ENCODE measurements at regions not wholly inside any gene's neighbourhood (a gene's known extent, or its start where the extent isn't known, plus 50 kb on each side); places are given as distances from the start of the nearest gene placed in this dataset.
"Not testable (repeated sequence)": the region's sequence is repeated elsewhere in the genome, so short reads cannot be mapped to it uniquely, and the experiment has no call there.

DNA sequence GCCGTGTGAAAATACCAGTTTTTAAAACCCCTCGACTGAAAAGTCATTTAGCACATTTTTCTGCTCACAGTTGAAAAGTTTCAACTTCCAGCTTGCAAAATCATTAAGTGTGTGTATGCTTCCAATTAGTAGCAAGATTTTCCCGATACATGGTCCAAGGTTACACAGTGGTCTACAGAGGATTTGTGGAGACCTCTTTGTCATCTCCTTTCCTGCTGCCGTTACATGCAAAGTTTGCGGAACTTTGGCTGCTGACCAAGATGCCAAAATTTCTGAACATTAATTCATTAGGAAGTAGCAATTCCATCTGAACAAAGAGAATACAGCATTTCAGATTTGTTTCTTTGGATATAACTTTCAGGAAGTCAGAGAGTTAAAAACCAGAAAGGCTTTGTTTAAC is 474.6 kb downstream of the PLCL1 start:
- DNase-seq: no peak

DNA sequence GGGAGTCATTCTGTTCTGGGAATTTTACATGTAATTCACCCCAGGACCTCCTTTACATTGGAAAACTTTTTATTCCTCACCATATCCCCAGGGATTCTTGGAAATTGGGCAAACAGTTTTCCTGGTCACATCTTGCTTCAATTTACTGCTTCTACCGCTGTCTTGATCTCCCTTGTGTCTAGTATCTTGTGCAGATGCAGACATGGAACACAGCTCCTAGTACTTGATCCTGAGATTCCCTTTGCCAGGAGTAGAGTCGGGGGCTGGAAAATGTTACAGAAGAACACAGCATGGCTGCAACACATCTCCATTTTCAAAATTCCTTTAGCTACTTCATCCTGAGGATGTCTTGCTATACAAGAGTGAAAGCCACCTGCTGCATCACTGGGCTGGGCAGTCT is 472.8 kb downstream of the PLCL1 start:
- DNase-seq: no peak

DNA sequence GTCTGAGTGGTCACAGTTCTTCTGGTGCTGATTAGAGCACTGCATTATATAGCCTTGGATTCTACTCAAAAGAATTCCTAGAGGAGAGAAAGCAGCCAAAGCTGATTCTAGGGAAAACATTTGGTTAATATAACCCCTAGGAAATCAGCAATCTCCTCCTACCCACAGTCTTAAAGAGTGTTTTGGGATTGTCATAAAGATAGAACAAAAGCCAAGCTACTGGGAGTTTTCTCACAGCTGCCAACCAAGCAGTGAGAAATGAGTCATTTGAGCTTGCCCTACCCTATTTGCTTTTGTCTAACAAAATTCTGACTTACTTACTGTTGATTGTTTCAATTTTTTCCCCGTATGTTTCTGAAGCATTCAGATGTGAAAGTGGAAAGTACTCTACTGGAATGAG is 469.3 kb downstream of the PLCL1 start:
- no peak for DNase-seq

DNA sequence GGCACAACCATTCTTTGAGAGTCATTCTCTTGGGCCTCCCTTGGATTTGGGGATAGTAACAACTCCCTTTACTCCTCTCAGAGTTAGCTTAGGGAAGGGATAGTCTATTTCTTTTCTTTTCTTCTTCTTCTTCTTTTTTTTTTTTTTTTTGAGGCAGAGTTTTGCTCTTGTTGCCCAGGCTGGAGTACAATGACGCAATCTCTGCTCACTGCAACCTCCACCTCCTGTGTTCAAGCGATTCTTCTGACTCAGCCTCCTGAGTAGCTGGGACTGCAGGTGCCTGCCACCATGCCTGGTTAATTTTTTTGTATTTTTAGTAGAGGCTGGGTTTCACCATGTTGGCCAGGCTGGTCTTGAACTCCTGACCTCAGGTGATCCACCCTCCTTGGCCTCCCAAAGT is 465.8 kb downstream of the PLCL1 start:
- not testable (repeated sequence) for DNase-seq

DNA sequence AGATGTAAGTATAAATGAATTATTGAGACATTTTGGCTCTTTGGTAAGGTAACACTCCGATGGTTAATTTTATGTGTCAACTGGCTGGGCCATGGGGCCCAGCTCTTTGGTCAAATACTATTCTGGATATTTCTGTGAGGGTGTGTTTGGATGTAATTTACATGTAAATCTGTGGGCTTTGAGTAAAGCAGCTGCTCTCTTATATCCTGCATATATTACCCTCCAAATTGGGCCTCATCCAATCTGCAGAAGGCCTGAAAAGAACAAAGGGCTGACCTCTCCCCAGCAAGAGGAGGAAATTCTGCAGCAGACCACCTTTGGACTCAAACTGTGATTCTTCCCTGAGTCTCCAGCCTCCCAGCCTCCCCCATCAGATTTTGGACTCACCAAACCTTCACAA is 464.1 kb downstream of the PLCL1 start:
- no peak for DNase-seq

DNA sequence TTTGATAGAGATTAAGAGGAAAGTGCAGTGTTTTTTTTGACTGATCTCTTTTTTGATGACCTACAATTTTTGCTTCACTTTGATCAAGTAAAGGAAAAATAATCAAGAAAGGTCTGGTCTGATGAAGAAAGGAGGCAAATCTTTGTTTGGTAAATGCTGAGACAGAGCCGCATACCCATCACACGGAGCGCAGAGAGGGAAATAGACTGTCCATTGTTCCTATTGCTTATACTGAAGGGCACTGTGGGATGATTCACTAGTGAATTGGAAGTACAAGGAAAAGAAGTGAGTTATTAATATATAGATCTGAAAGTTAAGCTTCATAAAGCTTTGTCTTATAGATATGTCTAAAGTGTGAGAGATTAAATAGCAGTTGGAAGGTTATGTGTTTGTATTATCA is 455.1 kb downstream of the PLCL1 start:
- DNase-seq: no peak

DNA sequence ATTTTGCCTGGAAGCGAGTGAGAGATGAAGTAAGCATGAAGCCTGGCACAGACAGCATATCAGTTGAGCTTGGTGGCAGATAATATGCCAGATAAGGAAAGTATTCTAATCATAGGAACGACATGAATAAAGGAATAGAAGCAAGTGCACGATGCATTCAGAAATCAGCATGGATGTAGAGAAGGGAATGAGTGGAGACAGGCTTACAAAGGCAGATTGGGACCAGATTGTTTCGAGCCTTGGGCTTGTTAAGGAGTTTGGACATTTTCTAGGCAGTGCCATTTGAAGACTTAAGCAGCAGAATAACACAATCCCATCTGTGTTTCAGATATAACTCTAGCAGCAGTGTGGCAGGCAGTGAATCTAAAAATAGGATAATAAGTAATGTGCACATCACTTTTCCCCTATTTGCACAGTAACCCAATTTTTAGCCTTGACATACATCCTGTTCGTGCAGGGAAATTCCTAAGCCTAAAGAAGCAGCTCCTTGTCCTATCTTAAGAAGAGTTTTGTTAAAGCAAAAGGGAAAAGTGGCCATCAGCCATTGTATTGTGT is 450.2 kb downstream of the PLCL1 start:
- DNase-seq: no peak

DNA sequence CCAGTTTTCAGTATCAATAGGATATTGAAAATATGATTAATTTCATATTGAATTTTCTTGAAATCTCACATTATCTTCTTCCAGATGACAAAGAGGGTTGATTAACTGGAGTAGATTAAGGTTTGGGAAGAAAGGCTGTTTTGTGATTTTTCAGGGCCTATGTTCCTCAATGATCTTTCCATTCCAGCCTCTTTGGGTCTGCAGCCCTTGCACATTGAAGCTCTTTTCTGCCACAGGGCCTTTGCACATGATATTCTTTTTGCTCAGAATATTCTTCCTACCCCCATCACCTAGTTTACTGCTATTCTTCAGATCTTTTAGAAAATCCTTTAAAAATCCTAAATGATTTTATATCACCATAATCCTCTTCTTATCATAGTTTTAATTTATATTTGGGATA is 449.6 kb downstream of the PLCL1 start:
- DNase-seq: no peak

DNA sequence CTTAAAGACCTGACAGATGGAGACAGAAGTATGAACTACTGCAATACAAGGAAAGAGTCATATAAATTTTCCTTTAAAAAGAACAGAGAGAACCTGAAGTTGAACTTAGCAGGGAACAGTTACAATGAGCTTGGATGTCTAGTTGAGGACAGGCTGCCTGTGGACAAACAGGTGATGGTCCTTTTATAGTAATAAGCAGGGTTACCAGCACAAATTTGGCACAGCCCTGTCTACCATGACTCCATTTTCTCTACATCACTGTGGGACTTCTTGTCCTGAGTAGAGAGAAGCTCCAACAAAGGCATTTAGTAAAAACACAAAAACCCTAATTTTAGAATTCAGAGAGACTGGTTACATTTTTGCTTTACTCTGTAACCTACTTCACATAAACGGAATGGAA is 448.1 kb downstream of the PLCL1 start:
- DNase-seq: no peak

DNA sequence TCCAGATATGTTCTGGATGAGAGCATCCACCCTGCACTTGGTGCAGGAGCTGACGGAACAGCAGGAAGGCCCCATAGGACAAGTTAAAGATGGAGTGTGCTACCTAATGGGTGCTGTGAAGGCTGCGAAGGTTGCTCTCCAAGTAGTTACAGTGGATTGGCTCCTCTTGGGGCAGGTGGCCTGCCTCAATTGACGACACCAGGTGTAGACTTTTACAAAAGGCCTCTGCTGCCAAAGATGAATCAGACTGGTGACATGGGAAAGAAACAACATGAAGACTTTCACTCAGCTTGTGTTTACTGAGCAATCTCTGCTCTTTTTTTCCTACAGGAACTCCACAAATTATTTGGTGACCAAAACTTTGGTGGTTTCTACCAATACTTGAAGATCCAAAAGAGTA is 437.7 kb downstream of the PLCL1 start:
- no peak for DNase-seq

DNA sequence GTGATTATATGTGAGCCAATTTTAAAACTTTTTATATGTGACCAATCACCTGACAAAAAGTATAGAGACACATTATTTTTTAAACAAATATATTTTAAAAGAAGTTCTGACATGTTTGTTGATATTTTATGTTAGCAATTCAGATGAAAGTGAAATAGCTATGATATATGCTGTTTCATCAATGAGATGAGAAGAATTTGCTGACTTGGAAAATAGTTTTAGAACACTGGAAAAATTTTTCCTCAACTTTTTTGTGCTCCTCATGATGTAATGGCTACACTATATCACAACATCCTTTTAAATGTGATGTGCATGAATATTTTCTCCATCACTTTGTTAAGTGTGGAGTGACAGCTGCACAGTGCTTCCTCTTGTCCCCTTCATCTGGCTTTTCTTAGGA is 434.0 kb downstream of the PLCL1 start:
- DNase-seq: no peak

DNA sequence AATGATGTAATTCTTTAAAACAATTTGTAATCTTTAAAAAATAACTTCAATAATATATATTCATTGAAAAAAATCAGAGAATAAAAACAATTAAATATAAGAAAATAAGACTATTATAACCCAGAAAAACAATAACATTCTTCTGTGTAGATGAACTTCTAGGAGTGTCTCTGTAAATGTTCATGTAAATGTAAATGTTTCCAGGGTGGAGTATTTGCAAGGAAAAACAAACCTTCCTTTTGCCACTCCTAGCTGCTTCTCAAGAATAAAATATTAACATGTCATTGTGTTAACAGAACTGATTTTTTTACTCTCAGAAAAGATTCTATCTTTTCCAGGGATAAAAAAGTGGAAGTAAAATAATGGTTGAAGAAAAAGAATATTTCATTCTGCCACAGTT is 431.9 kb downstream of the PLCL1 start:
- DNase-seq: no peak

DNA sequence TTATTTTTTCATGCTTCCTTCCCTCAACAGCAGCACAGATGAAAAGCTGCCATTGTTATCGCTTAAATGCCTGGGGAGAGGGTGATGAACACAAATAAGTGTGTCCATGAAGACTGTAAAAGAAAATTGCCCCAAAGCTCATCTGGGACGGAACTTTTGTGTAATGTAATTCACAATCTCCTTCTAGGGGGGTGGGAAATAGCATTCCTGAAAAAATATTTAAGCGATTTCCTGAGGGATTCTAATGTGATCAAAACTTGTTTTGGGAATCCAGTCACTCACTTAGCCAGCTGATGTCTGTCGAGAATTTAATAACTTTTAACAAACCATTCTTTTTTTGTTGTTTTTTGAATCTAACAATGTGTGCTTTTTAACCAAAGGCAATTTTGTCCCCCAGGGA is 427.9 kb downstream of the PLCL1 start:
- DNase-seq: no peak

DNA sequence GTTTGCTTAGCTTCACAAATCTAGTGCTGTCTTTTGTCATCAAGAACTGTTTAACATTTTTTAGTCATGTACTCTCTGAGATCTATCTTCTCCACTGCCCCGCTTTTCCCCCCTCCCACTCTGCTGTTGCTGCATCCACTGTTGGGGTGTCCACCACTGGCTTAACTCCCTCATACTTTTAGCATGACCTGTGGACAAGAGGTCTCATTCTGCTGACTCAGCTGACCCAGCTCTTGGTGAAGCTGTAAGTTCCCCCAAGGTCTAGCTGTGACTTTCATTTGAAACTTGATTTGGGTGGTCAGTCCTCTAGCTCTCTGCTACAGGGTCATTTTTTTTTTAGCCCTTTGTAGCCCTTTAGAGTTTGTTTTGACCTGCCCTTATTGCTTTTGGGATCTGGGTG is 427.2 kb downstream of the PLCL1 start:
- DNase-seq: no peak

DNA sequence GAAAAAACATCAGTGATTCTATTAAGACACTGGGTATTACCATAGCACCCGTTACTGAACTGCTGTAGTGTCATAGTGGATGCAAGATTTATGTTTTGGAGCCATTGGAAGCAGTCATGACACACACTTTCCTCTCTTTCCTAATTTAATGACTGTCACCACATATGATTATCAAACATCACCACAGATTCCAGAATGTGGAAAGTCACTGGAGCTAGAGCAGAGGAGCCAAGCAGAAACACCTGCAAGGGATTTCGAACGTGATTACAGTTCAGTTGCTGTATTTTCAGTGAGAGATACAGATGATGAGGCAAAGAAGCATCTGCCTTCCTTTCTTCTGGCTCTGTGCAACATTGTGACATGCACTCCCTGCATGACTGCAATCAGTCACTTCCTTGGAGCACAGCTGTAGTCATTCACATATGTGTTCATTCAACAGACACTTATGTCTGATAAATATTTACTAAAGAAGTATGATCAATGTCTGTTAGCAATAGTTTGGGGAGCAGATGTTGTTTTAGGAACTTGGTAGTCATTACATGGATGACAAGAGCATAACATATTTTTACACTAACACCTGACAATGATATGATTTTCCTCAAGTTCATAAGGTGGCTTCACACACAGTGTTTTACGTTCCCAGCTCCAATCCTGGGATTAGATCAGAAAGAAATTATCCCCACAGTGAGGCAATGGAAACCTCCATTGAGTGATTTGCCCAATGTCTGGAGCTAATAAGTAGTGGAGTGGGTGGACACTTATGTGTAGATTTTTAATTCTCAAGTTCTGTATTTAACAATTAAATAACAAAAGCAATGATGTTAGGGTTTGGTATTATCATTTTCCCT is 416.6 kb downstream of the PLCL1 start:
- no peak for DNase-seq

DNA sequence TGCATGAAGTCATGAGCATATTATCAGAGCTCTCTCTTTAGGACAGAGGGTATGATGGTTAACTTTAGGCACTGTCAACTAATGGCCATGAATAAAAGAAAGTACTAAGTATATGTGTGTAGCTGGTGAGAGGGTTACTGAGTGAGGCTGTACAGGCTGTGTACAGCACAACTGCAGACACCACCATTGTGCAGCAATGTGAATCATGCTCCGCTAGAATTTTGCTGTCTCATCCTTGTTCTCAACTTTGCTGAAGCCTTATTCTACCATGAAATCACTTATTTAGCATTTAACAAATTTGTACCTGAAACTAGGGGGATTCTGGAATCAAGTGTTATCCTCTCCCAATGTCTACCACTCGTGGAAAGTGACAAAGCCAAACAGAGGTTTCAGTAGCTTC is 414.9 kb downstream of the PLCL1 start:
- no peak for DNase-seq

DNA sequence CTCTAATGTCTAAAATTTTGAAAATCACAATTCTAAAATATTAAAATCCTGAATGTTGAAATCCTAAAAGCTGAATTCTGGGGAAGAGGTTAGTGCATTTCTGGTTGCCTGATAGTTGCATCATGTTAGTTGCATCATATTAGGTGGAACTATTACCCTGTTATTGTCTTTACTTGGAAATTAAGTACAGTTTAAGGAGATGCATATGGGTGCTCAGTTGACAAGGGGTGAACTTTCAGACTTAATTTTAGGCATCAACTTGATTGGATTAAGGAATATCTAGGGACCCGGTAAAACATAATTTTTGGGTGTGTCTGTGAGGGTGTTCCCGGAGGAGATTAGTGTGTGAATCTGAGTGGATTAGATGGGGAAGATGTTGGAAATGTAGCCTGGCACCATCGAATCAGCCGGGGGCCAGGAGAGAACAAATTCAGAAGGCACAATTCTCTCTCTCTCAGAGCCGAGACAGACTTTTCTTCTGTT is 409.8 kb downstream of the PLCL1 start:
- no peak for DNase-seq

DNA sequence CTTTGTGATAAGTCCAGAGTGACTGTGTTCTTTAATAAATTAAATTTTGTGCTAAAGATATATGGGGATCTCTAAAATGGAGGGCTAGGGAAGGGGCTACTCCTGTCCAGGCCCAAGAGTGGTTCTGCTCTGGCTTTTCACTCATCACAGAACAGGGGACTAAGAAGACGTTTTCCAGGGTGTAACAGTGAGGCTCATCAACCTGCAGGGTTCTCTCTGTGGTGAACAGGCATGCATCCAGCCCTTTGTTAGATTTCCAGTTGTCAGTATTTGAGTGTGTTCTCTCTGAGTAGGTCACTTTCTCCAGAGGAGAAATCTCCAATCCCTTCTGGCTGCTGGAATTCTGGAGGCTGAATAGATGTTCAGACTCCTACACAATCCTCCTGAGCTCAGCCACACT is 408.9 kb downstream of the PLCL1 start:
- DNase-seq: no peak

DNA sequence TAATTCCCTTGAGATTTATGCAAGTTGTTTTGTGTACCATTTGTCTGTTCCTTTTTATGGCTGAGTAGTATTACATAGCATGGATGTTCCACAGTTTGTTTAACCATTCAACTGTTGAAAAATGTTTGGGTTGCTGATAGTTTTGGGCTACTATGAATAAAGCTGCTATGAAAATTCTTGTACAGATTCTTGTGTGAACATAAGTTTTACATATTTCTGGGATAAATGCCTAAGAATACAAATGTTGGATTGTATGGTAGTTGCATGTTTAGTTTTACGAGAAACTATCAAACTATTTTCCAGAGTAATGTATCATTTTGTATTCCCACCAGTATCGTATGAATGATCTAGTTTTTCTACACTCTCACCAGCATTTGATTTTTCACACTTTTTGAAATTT is 407.3 kb downstream of the PLCL1 start:
- no peak for DNase-seq

DNA sequence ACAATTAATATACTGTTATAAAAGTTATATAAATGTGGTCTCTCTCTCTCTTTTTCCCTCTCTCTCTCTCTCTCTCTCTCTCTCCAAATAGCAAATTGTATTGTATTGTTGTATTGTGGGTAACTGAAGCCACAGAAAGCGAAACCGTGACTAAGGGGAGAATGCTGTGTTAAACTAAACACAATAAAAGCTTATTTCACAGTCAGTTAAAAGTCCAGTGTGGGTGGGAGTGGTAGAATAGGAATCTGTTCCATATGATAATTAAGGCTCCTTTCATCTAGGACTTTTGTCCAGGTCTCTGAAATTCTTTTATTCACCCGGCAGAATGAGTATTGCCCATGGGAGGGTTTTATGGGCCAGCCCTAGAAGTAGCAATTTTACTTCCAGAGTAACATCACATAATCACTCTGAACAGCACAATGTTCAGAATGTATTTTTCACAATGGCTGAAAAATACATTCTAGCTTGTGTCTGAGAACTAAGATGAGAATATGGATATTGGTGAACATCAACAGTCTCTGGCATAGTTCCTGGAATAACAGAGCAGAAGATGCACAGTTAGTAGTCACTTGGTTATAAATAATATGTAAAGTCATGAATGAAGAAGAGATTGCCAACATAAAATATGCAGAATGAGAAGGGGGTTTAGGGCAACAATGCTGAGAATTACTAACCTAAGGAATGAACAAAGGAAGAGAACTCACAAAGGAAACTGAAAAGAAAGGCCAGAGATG is 399.1 kb downstream of the PLCL1 start:
- no peak for DNase-seq
